Left ventricle myocardium inferior (tissue), 1 donor: ENCODE measurements at regions not wholly inside any gene's neighbourhood (a gene's known extent, or its start where the extent isn't known, plus 50 kb on each side); places are given as distances from the start of the nearest gene placed in this dataset.

Experiments
- DNase-seq: peaks from one replicate; pipeline ENCODE4 v3.0.0-alpha.2; 2020
- H3K27ac ChIP-seq: fragments of 200-600 bp; replicated peaks from 2 replicates; pipeline ENCODE4 v1.8.0; 2021
- H3K27me3 ChIP-seq: fragments of 200-600 bp; 2 replicates; pipeline ENCODE4 v1.8.0; 2021; ENCODE audit warnings: low read depth
- H3K36me3 ChIP-seq: fragments of 200-600 bp; 2 replicates; pipeline ENCODE4 v1.8.0; 2021
- H3K4me1 ChIP-seq: fragments of 200-600 bp; 2 replicates; pipeline ENCODE4 v1.8.0; 2021
- H3K4me3 ChIP-seq: fragments of 200-600 bp; 2 replicates; pipeline ENCODE4 v1.8.0; 2021; ENCODE audit warnings: mild to moderate bottlenecking, moderate library complexity
- H3K9me3 ChIP-seq: fragments of 200-600 bp; replicated peaks from 2 replicates; pipeline ENCODE4 v1.8.0; 2021
- intact Hi-C: fragments of 100-400 bp; cut with micrococcal nuclease; formaldehyde crosslinking; loops from one replicate; pipeline ENCODE4 v1.11.0; 2022
- TF ChIP-seq, protein P1 (sequence below): fragments of 200-600 bp; IDR thresholded peaks from 2 replicates; pipeline ENCODE4 v1.8.0; 2021; ENCODE audit warnings: antibody characterized with exemption, mild to moderate bottlenecking, borderline replicate concordance
- donor health status: DM: no; HTN: yes; CAD: no; lungs with severe emphysema.

DNA sequence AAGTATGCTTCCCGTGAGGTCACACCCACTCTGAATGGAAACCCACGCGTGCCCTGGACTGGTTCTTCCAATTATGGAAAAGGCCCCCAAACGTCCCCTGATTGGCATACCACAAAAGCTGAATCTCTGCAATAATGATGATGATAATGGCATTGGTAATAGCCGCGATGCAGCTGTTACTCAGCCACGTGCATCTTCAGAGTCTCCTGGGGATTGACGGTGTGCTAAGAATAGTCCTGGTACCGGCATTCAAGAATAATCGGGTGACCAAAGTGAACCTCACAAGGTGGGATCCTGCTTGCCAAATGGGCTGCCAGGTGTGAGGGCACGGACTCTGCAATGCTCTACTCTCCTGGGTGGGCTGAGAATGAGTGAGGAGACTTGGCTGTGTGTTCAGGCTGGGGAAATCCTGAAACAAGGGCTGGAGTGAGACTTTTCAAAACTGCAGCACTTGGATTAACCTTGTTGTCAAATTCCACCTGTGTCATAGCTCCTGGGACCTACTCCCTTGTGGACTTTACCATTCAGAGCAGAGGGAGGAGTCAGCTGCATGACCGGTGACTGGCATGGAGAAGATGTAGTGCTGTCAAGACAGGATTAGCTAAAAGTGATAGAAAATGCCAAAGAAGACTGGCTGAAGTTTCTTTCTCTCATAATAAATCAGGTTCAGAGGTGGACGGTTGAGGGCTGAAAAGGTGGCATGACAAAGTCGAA lies 615.4 kb downstream of the MID1IP1 start:
- Histone ChIP-seq H3K4me1 (peaks cover 16% of the 10 kb centered on the region), H3K36me3 (no peaks in the 10 kb centered on the region), H3K4me3 (no peak overlapping the region), H3K9me3 (no peaks in the 10 kb centered on the region), H3K27me3 (no peaks in the 10 kb centered on the region), H3K27ac (no peak overlapping the region)
- intact Hi-C loops = no loop called here
- TF ChIP-seq, protein P1, sequence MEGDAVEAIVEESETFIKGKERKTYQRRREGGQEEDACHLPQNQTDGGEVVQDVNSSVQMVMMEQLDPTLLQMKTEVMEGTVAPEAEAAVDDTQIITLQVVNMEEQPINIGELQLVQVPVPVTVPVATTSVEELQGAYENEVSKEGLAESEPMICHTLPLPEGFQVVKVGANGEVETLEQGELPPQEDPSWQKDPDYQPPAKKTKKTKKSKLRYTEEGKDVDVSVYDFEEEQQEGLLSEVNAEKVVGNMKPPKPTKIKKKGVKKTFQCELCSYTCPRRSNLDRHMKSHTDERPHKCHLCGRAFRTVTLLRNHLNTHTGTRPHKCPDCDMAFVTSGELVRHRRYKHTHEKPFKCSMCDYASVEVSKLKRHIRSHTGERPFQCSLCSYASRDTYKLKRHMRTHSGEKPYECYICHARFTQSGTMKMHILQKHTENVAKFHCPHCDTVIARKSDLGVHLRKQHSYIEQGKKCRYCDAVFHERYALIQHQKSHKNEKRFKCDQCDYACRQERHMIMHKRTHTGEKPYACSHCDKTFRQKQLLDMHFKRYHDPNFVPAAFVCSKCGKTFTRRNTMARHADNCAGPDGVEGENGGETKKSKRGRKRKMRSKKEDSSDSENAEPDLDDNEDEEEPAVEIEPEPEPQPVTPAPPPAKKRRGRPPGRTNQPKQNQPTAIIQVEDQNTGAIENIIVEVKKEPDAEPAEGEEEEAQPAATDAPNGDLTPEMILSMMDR = no peak
- no peak for DNase-seq

DNA sequence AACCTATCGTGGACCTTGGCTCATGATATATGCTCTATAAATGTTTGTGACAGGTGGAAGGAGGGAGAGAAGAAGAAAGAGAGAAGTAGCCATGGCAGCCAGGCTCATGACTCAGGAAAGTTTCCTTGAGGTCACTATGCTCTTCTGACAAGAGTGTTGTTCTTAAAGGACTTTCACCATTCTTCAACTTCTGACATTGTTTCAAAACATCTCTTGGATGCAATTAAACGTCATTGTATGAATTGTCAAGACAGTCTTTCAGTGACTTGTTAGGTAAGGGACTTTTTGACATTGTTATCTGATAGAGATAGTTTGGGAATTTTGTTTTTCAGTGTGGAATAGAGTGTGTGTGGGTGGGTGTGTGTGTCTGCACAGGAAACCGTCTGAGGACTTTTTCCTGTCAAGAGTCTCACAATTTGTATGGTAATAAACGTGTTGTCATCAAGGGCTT lies 617.0 kb downstream of the MID1IP1 start:
- intact Hi-C loops = no loop called here
- Histone ChIP-seq H3K9me3 (no peaks in the 10 kb centered on the region), H3K27ac (peak overlapping the region; percentile 71), H3K27me3 (no peaks in the 10 kb centered on the region), H3K4me3 (no peak overlapping the region), H3K4me1 (peaks cover 16% of the 10 kb centered on the region), H3K36me3 (no peaks in the 10 kb centered on the region)
- no peak for DNase-seq
- TF ChIP-seq, protein P1 = no peak

DNA sequence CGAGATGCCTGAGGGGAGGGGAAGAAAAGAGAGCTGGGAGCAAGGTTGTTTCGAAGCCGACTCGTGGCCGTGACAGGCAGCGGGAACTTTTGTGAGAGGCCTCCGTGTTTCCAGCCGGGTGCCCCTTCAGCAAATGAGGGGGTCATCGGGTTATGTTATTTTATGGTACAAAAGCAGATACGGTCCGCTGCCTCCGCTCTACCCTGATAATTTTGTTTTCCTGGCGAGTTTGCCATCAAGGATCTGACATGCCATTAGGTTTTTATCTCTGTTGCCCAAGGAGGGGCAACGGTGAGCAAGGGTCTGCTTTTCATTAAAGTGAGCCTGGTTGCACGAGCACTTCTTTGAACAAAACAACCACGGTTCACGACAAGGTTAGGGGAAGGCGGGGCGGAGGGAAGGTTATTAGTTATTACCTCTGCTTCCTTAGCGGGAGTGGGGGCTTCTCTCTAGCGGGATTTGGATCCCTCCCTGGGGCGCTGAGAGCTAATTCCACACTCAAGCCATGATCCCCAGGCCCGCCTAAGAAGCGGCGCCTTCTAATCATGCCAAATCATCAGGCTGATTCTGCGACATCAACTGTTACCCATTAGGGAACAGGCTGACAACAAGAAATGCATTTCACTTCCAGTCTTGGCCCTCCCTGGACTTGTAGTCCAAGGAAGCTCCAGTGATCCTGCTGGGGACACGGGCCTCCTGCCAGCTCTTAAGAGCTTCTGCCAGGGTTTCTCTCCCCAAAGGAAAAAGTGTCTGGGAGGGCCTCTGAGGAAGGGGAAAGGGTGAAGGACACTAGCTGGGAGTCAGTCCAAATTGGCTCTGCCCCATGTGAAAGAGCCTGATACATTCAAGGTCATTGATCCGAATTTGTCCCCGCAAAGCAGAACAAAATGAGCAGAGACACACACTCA lies 617.7 kb downstream of the MID1IP1 start:
- TF ChIP-seq, protein P1 = no peak
- Histone ChIP-seq H3K4me3 (peak overlapping the region; percentile 4), H3K4me1 (peaks cover 16% of the 10 kb centered on the region), H3K27me3 (no peaks in the 10 kb centered on the region), H3K9me3 (no peaks in the 10 kb centered on the region), H3K27ac (peak overlapping the region; percentile 71), H3K36me3 (no peaks in the 10 kb centered on the region)
- intact Hi-C loops = no loop called here
- peak; percentile 62 for DNase-seq

DNA sequence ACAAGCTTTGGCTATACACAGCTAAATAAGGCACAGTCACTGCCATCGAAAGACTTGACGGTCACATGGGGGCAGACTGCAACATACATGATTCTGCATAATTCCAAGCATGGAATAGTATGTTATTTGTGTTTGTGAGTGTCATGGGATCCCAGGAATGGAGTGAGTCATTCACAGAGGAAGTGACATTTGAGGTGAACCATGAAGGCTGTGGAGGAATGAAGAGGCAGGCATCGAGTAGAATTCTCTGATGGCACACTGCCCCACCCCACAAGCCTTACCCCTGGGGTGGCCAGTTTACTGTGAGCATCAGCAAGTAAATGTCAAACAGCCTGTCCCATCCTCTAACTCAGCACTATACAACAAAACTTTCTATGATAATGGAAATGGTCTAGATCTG lies 619.7 kb downstream of the MID1IP1 start:
- TF ChIP-seq, protein P1 = no peak
- no peaks in the 10 kb centered on the region for H3K9me3 ChIP-seq
- H3K27ac ChIP-seq = no peak overlapping the region
- no peaks in the 10 kb centered on the region for H3K36me3 ChIP-seq
- H3K27me3 ChIP-seq = no peaks in the 10 kb centered on the region
- no peak for DNase-seq
- peaks cover 16% of the 10 kb centered on the region for H3K4me1 ChIP-seq
- H3K4me3 ChIP-seq = no peak overlapping the region
- intact Hi-C loops = no loop called here

DNA sequence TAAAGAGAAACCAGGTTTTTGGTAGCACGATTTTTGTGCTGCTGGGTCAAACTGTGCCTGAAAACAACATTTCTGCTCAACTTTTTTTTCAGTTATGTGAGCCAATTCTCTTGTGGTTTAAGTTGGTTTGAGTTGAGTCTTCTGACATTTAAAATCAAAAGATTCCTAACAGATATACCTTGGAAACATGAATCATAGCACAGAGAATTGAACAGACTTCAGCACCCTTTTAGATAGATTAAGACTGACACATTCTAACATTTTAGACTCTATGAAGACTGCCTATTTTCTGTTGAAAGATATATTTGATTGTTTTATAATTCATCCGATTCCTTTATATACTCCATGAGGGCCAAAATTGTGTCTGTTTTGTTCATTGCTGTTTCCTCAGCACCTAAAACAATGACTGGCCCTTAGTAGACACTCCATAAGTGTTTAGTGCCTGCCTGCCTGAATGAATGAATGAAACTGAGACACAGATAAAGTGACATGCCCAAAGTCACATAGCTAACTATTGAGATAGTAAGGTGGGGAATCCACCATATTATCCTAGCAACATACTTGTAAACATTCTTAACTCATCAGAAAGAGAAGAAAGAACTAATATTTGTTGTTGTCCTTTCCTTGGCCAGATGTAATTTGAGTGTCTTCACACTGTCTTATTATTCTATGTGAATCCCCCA lies 624.0 kb downstream of the MID1IP1 start:
- Histone ChIP-seq H3K36me3 (no peaks in the 10 kb centered on the region), H3K9me3 (no peaks in the 10 kb centered on the region), H3K4me1 (no peaks in the 10 kb centered on the region), H3K27me3 (no peaks in the 10 kb centered on the region), H3K4me3 (no peak overlapping the region), H3K27ac (no peak overlapping the region)
- TF ChIP-seq, protein P1 = no peak
- DNase-seq = no peak
- intact Hi-C loops = no loop called here
